Cardiac fibroblast (primary cell): ENCODE measurements at regions not wholly inside any gene's neighbourhood (a gene's known extent, or its start where the extent isn't known, plus 50 kb on each side); places are given as distances from the start of the nearest gene placed in this dataset.

Experiments
- DNase-seq, 2 donors: peaks; one replicate each; pipeline versions ENCODE4 v3.0.0 to v3.0.0-alpha.2; 2010; ENCODE audit warnings: low read depth in 2 of 2
- H3K4me3 ChIP-seq, 2 donors: replicated peaks in 1 of 2; 1 replicate in 1 of 2; 2 replicates in 1 of 2; pipeline ENCODE4 v1.5.1; 2011; ENCODE audit warnings: low read depth in 2 of 2, low read length in 2 of 2, mild to moderate bottlenecking in 2 of 2, moderate library complexity in 1 of 2
- TF ChIP-seq, protein P1 (sequence below): IDR thresholded peaks from one replicate; pipeline ENCODE4 v1.5.1; 2011; ENCODE audit warnings: low read depth, mild to moderate bottlenecking, low read length, inconsistent platforms

DNA sequence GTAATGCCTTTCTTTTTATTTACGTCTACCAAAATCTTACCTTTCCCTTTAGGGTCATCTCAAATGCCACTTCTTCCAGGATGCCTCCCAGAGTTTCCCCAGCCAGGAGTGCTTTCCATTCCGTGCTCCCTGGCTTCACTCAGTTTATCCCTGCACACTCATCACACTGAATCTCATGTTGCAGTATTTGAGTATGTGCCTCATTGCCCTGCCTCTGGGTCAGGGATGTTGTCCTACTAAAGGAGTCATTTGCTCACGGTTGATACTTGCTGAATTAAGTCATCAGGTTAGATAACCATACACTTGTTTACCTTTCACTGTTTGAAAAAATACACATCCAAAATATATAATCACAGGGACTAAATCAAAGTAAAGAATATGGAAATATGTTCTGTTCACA, 356.2 kb upstream of the GATB start:
- H3K4me3 ChIP-seq, result no peak overlapping the region
- no peak for DNase-seq
- TF ChIP-seq, protein P1, sequence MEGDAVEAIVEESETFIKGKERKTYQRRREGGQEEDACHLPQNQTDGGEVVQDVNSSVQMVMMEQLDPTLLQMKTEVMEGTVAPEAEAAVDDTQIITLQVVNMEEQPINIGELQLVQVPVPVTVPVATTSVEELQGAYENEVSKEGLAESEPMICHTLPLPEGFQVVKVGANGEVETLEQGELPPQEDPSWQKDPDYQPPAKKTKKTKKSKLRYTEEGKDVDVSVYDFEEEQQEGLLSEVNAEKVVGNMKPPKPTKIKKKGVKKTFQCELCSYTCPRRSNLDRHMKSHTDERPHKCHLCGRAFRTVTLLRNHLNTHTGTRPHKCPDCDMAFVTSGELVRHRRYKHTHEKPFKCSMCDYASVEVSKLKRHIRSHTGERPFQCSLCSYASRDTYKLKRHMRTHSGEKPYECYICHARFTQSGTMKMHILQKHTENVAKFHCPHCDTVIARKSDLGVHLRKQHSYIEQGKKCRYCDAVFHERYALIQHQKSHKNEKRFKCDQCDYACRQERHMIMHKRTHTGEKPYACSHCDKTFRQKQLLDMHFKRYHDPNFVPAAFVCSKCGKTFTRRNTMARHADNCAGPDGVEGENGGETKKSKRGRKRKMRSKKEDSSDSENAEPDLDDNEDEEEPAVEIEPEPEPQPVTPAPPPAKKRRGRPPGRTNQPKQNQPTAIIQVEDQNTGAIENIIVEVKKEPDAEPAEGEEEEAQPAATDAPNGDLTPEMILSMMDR, result no peak

DNA sequence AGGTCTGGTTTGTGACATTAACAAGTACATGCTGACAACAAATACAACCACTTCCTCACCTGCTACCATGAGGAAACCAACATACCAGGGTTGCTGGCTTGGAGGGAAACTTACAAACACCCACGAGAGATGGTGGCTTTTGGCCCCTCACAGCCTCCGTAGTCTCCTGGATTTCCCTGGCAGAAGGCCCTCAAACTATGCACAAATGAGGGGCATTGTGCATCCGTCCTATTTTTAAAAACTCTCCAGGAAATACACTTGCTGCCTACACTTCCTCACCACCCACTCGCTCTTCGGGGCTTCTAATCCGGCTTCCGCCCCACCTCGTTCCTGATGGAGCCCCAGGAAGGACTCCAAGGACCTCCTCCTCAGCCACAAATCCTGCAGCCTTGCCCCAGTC, 355.0 kb upstream of the GATB start:
- no peak for DNase-seq
- TF ChIP-seq, protein P1, result no peak
- no peak overlapping the region for H3K4me3 ChIP-seq

- TF ChIP-seq, protein P1, result no peak
- no peak for DNase-seq
- H3K4me3 ChIP-seq, result no peak overlapping the region
Measured at GRCh38 chr4:152115118-152115517, 354.3 kb upstream of the GATB start.

DNA sequence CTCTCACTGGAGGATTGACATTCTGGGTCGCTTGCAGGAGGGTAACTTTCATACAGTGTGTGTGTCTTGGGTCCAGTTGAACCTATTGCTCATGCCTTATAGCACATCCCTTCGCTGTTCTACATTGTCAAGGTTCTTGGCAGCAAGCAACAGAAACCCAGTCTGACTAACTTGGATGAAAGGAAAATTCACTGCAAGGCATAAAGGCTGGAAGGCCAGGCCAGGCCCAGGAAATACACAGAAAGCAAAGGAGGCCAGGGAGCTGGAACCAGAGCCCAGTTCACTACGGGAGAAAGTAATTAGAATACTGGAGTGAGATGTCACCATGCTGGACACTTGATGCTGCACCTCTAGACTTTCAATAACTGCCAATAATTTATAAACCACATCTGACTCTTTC, 353.8 kb upstream of the GATB start:
- DNase-seq, result no peak
- TF ChIP-seq, protein P1, result no peak
- H3K4me3 ChIP-seq, result no peak overlapping the region

DNA sequence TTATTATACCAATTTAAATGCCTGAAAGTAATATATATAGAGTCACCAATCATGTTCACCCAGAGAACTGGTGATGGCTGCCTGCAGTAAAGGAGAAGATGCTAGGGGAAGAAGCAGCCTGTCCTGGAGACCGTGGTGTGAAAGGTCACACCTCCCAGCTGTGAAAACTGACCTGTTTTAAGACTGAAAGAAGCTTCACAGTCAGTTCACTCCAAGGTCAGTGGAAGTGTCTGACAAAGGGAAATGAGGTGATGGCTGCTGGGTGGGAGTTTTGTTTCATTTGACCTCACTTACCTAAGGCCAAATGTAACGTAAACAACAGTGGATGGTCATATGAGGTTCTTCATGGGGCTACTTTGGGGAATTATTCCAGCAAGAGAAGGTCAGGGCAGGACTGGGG, 352.1 kb upstream of the GATB start:
- H3K4me3 ChIP-seq, result no peak overlapping the region
- DNase-seq, result no peak
- TF ChIP-seq, protein P1, result no peak

GRCh38 chr4:152112190-152112589, 351.4 kb upstream of the GATB start:
- no peak for DNase-seq
- TF ChIP-seq, protein P1, result no peak
- H3K4me3 ChIP-seq, result no peak overlapping the region

DNA sequence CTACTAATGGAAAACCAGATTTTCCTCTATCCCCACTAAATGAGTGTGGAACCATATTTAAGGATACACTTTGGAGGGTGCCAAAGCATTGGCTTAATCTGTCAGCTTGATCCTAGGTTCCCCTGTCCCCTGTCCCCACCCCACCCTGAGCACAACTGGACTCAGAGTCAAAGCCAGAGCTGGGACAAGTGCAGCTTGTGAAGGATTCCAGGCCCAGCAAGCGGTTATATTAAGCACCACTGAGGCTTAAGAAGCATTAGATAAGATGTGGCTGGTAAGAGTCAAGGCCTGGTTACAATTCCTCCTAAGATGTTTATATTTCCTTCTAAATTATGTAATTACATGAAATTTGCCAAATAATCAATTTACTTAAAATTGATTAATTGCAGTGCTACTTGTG, 350.0 kb upstream of the GATB start:
- TF ChIP-seq, protein P1, result no peak
- H3K4me3 ChIP-seq, result no peak overlapping the region
- no peak for DNase-seq
